A549 (cell line): ENCODE measurements at regions not wholly inside any gene's neighbourhood (a gene's known extent, or its start where the extent isn't known, plus 50 kb on each side); places are given as distances from the start of the nearest gene placed in this dataset.

Experiments
- ATAC-seq, 2 experiments: fragments of 200-7000 bp in 1 of 2; fragments of >200 bp in 1 of 2; cut with Nextera tagmentation in 1 of 2; cut with Tn5 transposase in 1 of 2; 3 replicates each; pipeline versions ENCODE4 v1.8.0 to v1.9.1; 2018 to 2020; ENCODE audit warnings: mild to moderate bottlenecking in 1 of 2, moderate library complexity in 1 of 2
- CTCF ChIA-PET: fragments of 300-600 bp; sonication (Branson Sonifier 250); formaldehyde crosslinking; extraction: SDS; loops from one replicate; lab custom pipeline; 2021; ENCODE audit warnings: antibody characterized with exemption, inconsistent platforms; lab: Yijun Ruan, JAX
- POLR2A ChIA-PET: fragments of 350-600 bp; formaldehyde crosslinking; extraction: SDS; loops from one replicate; lab custom pipeline; 2021; ENCODE audit warnings: antibody characterized with exemption, inconsistent platforms; lab: Yijun Ruan, JAX
- DNase-seq, 2 experiments: peaks; one replicate each; pipeline versions ENCODE4 v3.0.0 to v3.0.0-alpha.2; 2011 to 2016; ENCODE audit warnings: low read depth in 1 of 2, low spot score in 1 of 2
- FAIRE-seq: peaks from 2 replicates; lab custom pipeline; 2011; peaks lifted over from hg19 to GRCh38; lab: Jason Lieb, UNC
- H3K27ac ChIP-seq, 2 experiments: fragments of >200 bp; sonication (Bioruptor Twin); formaldehyde crosslinking; 3 replicates each; pipeline ENCODE4 v1.5.1; 2016 to 2017
- H3K4me1 ChIP-seq: fragments of >200 bp; sonication (Bioruptor Twin); formaldehyde crosslinking; 3 replicates; pipeline ENCODE4 v1.6.1; 2016
- H3K4me2 ChIP-seq: fragments of >200 bp; sonication (Bioruptor Twin); formaldehyde crosslinking; 3 replicates; pipeline ENCODE4 v1.6.1; 2016
- H3K4me3 ChIP-seq: fragments of >200 bp; sonication (Bioruptor Twin); formaldehyde crosslinking; 3 replicates; pipeline ENCODE4 v1.5.1; 2016
- H3K9me3 ChIP-seq: fragments of >200 bp; sonication (Bioruptor Twin); formaldehyde crosslinking; 3 replicates; pipeline ENCODE4 v1.6.1; 2016
- BCL3 ChIP-seq: fragments of >200 bp; sonication (Bioruptor Twin); formaldehyde crosslinking; IDR thresholded peaks from 3 replicates; pipeline ENCODE4 v1.6.1; 2016
- BHLHE40 ChIP-seq: IDR thresholded peaks from 2 replicates; pipeline ENCODE4 v1.6.1; 2012; ENCODE audit warnings: low read depth, low read length, inconsistent platforms
- CBX2 ChIP-seq: fragments of 200-600 bp; sonication (generic); IDR thresholded peaks from 2 replicates; pipeline ENCODE4 v1.6.1; 2016; ENCODE audit warnings: low read depth, mild to moderate bottlenecking, borderline replicate concordance
- CEBPB ChIP-seq, 2 experiments: fragments of >200 bp in 1 of 2; sonication (Bioruptor Twin) in 1 of 2; formaldehyde crosslinking in 1 of 2; IDR thresholded peaks; 2 replicates each; pipeline ENCODE4 v1.6.1; 2012 to 2016
- CHD2 ChIP-seq: fragments of 150-350 bp; IDR thresholded peaks from 2 replicates; pipeline ENCODE4 v1.6.1; 2014; ENCODE audit warnings: low read length; ENCODE audit not compliant: partially characterized antibody
- CHD4 ChIP-seq: fragments of 200-600 bp; sonication (generic); IDR thresholded peaks from 2 replicates; pipeline ENCODE4 v1.6.1; 2016; ENCODE audit warnings: antibody characterized with exemption, mild to moderate bottlenecking, borderline replicate concordance
- ESRRA ChIP-seq: fragments of 150-350 bp; IDR thresholded peaks from 2 replicates; pipeline ENCODE4 v1.6.1; 2014; ENCODE audit warnings: mild to moderate bottlenecking, low read length, borderline replicate concordance
- FOSB ChIP-seq: fragments of 250-450 bp; sonication (Bioruptor Pico); IDR thresholded peaks from 2 replicates; pipeline ENCODE4 v1.5.0; 2020; ENCODE audit warnings: mild to moderate bottlenecking, moderate library complexity
- FOXS1 ChIP-seq: fragments of 250-450 bp; sonication (Bioruptor Pico); IDR thresholded peaks from 2 replicates; pipeline ENCODE4 v1.5.0; 2020; ENCODE audit warnings: mild to moderate bottlenecking, moderate library complexity
- GATA3 ChIP-seq: IDR thresholded peaks from 2 replicates; pipeline ENCODE4 v1.6.1; 2012; ENCODE audit warnings: borderline replicate concordance
- HDAC2 ChIP-seq: fragments of 200-600 bp; sonication (generic); IDR thresholded peaks from 2 replicates; pipeline ENCODE4 v1.6.1; 2016
- HEYL ChIP-seq: fragments of 250-450 bp; sonication (Bioruptor Pico); IDR thresholded peaks from 2 replicates; pipeline ENCODE4 v1.8.0; 2021; ENCODE audit warnings: mild to moderate bottlenecking, moderate library complexity
- HOXB5 ChIP-seq: fragments of 250-450 bp; sonication (Bioruptor Pico); IDR thresholded peaks from 2 replicates; pipeline ENCODE4 v1.5.0; 2020; ENCODE audit warnings: mild to moderate bottlenecking, moderate library complexity
- JUN ChIP-seq, 2 experiments: fragments of >200 bp; sonication (Bioruptor Twin); formaldehyde crosslinking; IDR thresholded peaks; 2 replicates in 1 of 2; 3 replicates in 1 of 2; pipeline ENCODE4 v1.6.1; 2016 to 2017
- KDM1A ChIP-seq: fragments of 200-600 bp; sonication (generic); IDR thresholded peaks from 2 replicates; pipeline ENCODE4 v1.6.1; 2016; ENCODE audit warnings: low read depth, mild to moderate bottlenecking
- KDM5A ChIP-seq: fragments of 200-600 bp; sonication (generic); IDR thresholded peaks from 2 replicates; pipeline ENCODE4 v1.6.1; 2016; ENCODE audit warnings: antibody characterized with exemption, mild to moderate bottlenecking
- MAFK ChIP-seq: fragments of 450-650 bp; IDR thresholded peaks from 2 replicates; pipeline ENCODE4 v1.6.1; 2014; ENCODE audit not compliant: partially characterized antibody
- MAZ ChIP-seq: fragments of 150-350 bp; IDR thresholded peaks from 2 replicates; pipeline ENCODE4 v1.6.1; 2014; ENCODE audit warnings: antibody characterized with exemption, low read depth, low read length, borderline replicate concordance
- MYC ChIP-seq: IDR thresholded peaks from 2 replicates; pipeline ENCODE4 v1.6.1; 2012; ENCODE audit warnings: mild to moderate bottlenecking, inconsistent platforms, low read length, improper control_type of control experiment, borderline replicate concordance
- NPAS2 ChIP-seq: fragments of 250-450 bp; sonication (Bioruptor Pico); IDR thresholded peaks from 2 replicates; pipeline ENCODE4 v1.8.0; 2022; ENCODE audit warnings: mild to moderate bottlenecking, moderate library complexity, borderline replicate concordance
- PHF8 ChIP-seq: fragments of 200-600 bp; sonication (generic); IDR thresholded peaks from 2 replicates; pipeline ENCODE4 v1.6.1; 2016; ENCODE audit warnings: low read depth, mild to moderate bottlenecking, antibody characterized with exemption, moderate library complexity, borderline replicate concordance
- POLR2AphosphoS2 ChIP-seq: conservative IDR thresholded peaks from 2 replicates; pipeline ENCODE4 v1.6.1; 2012; ENCODE audit warnings: low read length, improper control_type of control experiment, inconsistent platforms
- RARB ChIP-seq: fragments of 250-450 bp; sonication (Bioruptor Pico); IDR thresholded peaks from 2 replicates; pipeline ENCODE4 v1.8.0; 2021; ENCODE audit warnings: mild to moderate bottlenecking, moderate library complexity
- RNF2 ChIP-seq: fragments of 200-600 bp; sonication (generic); IDR thresholded peaks from 2 replicates; pipeline ENCODE4 v1.6.1; 2016; ENCODE audit warnings: low read depth, mild to moderate bottlenecking, antibody characterized with exemption, moderate library complexity, borderline replicate concordance
- SMC3 ChIP-seq: fragments of >200 bp; sonication (Bioruptor Twin); formaldehyde crosslinking; IDR thresholded peaks from 3 replicates; pipeline ENCODE4 v1.6.1; 2018; ENCODE audit warnings: inconsistent platforms
- SREBF2 ChIP-seq: fragments of 450-650 bp; IDR thresholded peaks from 2 replicates; pipeline ENCODE4 v1.6.1; 2014; ENCODE audit warnings: mild to moderate bottlenecking, moderate library complexity
- TFCP2L1 ChIP-seq: fragments of 250-450 bp; sonication (Bioruptor Pico); IDR thresholded peaks from 2 replicates; pipeline ENCODE4 v1.5.0; 2021; ENCODE audit warnings: mild to moderate bottlenecking
- TP53 ChIP-seq: fragments of 250-450 bp; sonication (Bioruptor Pico); IDR thresholded peaks from 2 replicates; pipeline ENCODE4 v1.5.0; 2021; ENCODE audit warnings: mild to moderate bottlenecking, moderate library complexity
- ZC3H11A ChIP-seq: fragments of 450-650 bp; IDR thresholded peaks from 2 replicates; pipeline ENCODE4 v1.6.1; 2014; ENCODE audit warnings: antibody characterized with exemption, mild to moderate bottlenecking
- ZSCAN20 ChIP-seq: fragments of 250-450 bp; sonication (Bioruptor Pico); IDR thresholded peaks from 2 replicates; pipeline ENCODE4 v1.8.0; 2022; ENCODE audit warnings: mild to moderate bottlenecking, moderate library complexity
- WGBS: methylation state at CpG from one replicate; pipeline ENCODE4 v1.1.6; 2017; ENCODE audit errors: missing lambda C conversion rate; 5-methylcytosine and 5-hydroxymethylcytosine counted together

DNA sequence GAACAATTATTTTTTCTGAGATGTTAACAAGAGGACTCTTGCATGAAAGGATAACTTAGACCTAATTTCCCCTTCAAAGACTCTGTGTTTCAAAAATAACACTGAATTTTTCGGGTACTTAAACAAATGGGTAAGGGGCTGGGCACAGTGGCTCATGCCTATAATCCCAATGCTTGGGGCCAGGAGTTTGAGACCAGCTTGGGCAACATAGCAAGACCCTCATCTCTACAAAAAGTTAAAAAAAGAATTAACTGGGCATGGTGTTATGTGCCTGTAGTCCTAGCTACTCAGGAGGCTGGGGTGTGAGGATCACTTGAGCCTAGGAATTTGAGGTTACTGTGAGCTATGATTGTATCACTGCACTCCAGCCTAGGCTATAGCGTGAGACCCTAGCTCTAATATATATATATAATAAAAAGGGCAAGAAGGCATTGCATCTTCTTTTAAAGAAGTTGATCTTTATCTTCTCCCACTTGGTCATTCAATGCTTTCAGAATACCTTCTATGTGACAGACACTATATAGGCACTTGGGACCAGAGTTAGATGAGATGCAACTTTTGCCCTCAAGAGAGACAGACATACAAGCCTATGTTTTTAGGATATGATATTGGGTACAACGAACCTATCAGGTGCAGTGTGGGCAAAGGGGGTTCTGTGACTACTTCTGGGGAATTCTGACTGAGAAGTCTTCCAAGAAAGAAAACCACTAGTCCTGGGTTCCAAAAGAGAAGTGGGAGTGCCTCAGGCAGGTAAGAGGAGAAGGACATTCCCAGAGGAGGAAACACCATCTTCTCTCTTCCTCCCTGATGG is 120.0 kb downstream of the MYCN start:
- Histone ChIP-seq H3K4me1 (no peaks in the 10 kb centered on the region), H3K9me3 (peaks cover 29% of the 10 kb centered on the region; the same call in 2 of the 3 replicates), H3K27ac (no peak overlapping the region), H3K4me3 (no peak overlapping the region), H3K4me2 (no peak overlapping the region)
- FAIRE-seq, result no peak
- 8% methylated on average over 3 of the region's 3 CpGs for WGBS
- POLR2A ChIA-PET, result no interaction called here
- DNase-seq, result no peak
- no peak for ATAC-seq
- TF ChIP-seq HEYL (CRISPR knock-in tag), result no peak
- TF ChIP-seq HDAC2, result no peak
- TF ChIP-seq TFCP2L1 (CRISPR knock-in tag), result no peak
- no peak for TF ChIP-seq POLR2AphosphoS2
- TF ChIP-seq KDM5A, result no peak
- no peak for TF ChIP-seq RARB (CRISPR knock-in tag)
- TF ChIP-seq KDM1A, result no peak
- TF ChIP-seq, all 56 proteins: peak for 0
- CTCF ChIA-PET, result interaction anchor here (1.5 kb wide), 1 partner anchor 9 kb away, joined by 3 read pairs; no protein-coding TSS in a partner anchor

- no peak for ATAC-seq
- ChIA-PET CTCF (interaction anchor here (0.6 to 1.5 kb wide), 2 partner anchors 8 to 18 kb away, joined by 3 read pairs; no protein-coding TSS in a partner anchor), POLR2A (no interaction called here)
- no peak for DNase-seq
- no peak for FAIRE-seq
- Histone ChIP-seq H3K27ac (no peak overlapping the region), H3K4me3 (no peak overlapping the region), H3K4me1 (no peaks in the 10 kb centered on the region), H3K9me3 (peaks cover 26% of the 10 kb centered on the region; the same call in 2 of the 3 replicates), H3K4me2 (no peak overlapping the region)
- 22% methylated on average over 4 of the region's 4 CpGs for WGBS
- TF ChIP-seq ZC3H11A (no peak), MYC (no peak), NPAS2 (CRISPR knock-in tag) (no peak), MAZ (no peak), HDAC2 (no peak), TP53 (CRISPR knock-in tag) (no peak), GATA3 (no peak), ESRRA (no peak), RNF2 (no peak)
- TF ChIP-seq, all 56 proteins: peak for 0
Observed at GRCh38 chr2:16059393-16060016, 119.2 kb downstream of the MYCN start.

- Histone ChIP-seq H3K27ac (no peak overlapping the region), H3K4me1 (no peaks in the 10 kb centered on the region), H3K4me3 (no peak overlapping the region), H3K9me3 (peaks cover 20% of the 10 kb centered on the region; the same call in 2 of the 3 replicates), H3K4me2 (no peak overlapping the region)
- TF ChIP-seq BHLHE40 (no peak), JUN (IDR thresholded peaks at IDR 0.05) (no peak), SREBF2 (no peak), PHF8 (no peak), CEBPB (IDR thresholded peaks at IDR 0.05) (no peak), SMC3 (no peak), CHD2 (no peak), CBX2 (no peak), CHD4 (no peak), TP53 (CRISPR knock-in tag) (no peak), FOXS1 (CRISPR knock-in tag) (no peak), FOSB (CRISPR knock-in tag) (no peak), ESRRA (no peak), NPAS2 (CRISPR knock-in tag) (no peak), MAFK (no peak), ZSCAN20 (no peak), HOXB5 (CRISPR knock-in tag) (no peak), BCL3 (no peak)
- CTCF ChIA-PET, result interaction anchor here (0.6 to 1.2 kb wide), 2 partner anchors 9 to 19 kb away, joined by 3 to 4 read pairs; no protein-coding TSS in a partner anchor
- ATAC-seq (no peak), FAIRE-seq (no peak), DNase-seq (no peak)
- POLR2A ChIA-PET, result no interaction called here
- 14% methylated on average over 3 of the region's 3 CpGs for WGBS
Observed at GRCh38 chr2:16058747-16059358, 118.5 kb downstream of the MYCN start.
